Loucy (cell line): ENCODE measurements at regions not wholly inside any gene's neighbourhood (a gene's known extent, or its start where the extent isn't known, plus 50 kb on each side); places are given as distances from the start of the nearest gene placed in this dataset.

Source experiments
- H2AFZ ChIP-seq: fragments of 200-600 bp; sonication (generic); 2 replicates; pipeline ENCODE4 v1.6.0; 2016; ENCODE audit warnings: antibody characterized with exemption, mild to moderate bottlenecking, low read length, moderate library complexity
- H3F3A ChIP-seq: fragments of 200-600 bp; 2 replicates; pipeline ENCODE4 v1.6.0; 2016; ENCODE audit warnings: antibody characterized with exemption, low read depth, mild to moderate bottlenecking
- H3K27me3 ChIP-seq: fragments of 200-600 bp; sonication (generic); 2 replicates; pipeline ENCODE4 v1.6.1; 2014; ENCODE audit warnings: low read length, mild to moderate bottlenecking; ENCODE audit not compliant: insufficient read depth, poor library complexity, severe bottlenecking
- H3K36me3 ChIP-seq: fragments of 200-600 bp; sonication (generic); 2 replicates; pipeline ENCODE4 v1.6.1; 2016; ENCODE audit warnings: low read length; ENCODE audit not compliant: insufficient read depth
- H3K4me1 ChIP-seq: fragments of 200-600 bp; sonication (generic); 2 replicates; pipeline ENCODE4 v1.5.1; 2014; ENCODE audit warnings: low read length, mild to moderate bottlenecking; ENCODE audit not compliant: insufficient read depth, poor library complexity, severe bottlenecking
- H3K4me2 ChIP-seq: fragments of 200-600 bp; sonication (generic); 2 replicates; pipeline ENCODE4 v1.6.0; 2014; ENCODE audit warnings: antibody characterized with exemption, low read length, low read depth, mild to moderate bottlenecking; ENCODE audit not compliant: poor library complexity, severe bottlenecking
- H3K4me3 ChIP-seq: fragments of 200-600 bp; sonication (generic); 2 replicates; pipeline ENCODE4 v1.5.1; 2014; ENCODE audit warnings: low read length, mild to moderate bottlenecking, mixed read lengths; ENCODE audit not compliant: poor library complexity, severe bottlenecking
- H3K79me2 ChIP-seq: fragments of 200-600 bp; sonication (generic); 2 replicates; pipeline ENCODE4 v1.6.1; 2014; ENCODE audit warnings: low read length; ENCODE audit not compliant: insufficient read depth
- H3K9ac ChIP-seq: fragments of 200-600 bp; sonication (generic); 2 replicates; pipeline ENCODE4 v1.6.0; 2014; ENCODE audit warnings: mild to moderate bottlenecking, low read depth, low read length, moderate library complexity; ENCODE audit not compliant: poor library complexity, severe bottlenecking
- H3K9me2 ChIP-seq: fragments of 200-600 bp; sonication (generic); replicated peaks from 2 replicates; pipeline ENCODE4 v1.6.1; 2016; ENCODE audit warnings: low read depth, low read length, mixed read lengths
- H3K9me3 ChIP-seq: fragments of 200-600 bp; sonication (generic); 2 replicates; pipeline ENCODE4 v1.6.1; 2014; ENCODE audit warnings: mild to moderate bottlenecking, antibody characterized with exemption, low read length, low read depth; ENCODE audit not compliant: insufficient read depth
- H4K20me1 ChIP-seq: fragments of 200-600 bp; sonication (generic); 2 replicates; pipeline ENCODE4 v1.6.0; 2014; ENCODE audit warnings: antibody characterized with exemption, low read length, mild to moderate bottlenecking; ENCODE audit not compliant: insufficient read depth, poor library complexity, severe bottlenecking
- EZH2phosphoT487 ChIP-seq: fragments of 200-600 bp; IDR thresholded peaks from 2 replicates; pipeline ENCODE4 v1.6.1; 2018; ENCODE audit warnings: antibody characterized with exemption, mild to moderate bottlenecking, moderate library complexity, borderline replicate concordance
- TF ChIP-seq, protein P1 (sequence below): fragments of 200-600 bp; sonication (generic); conservative IDR thresholded peaks from 2 replicates; pipeline ENCODE4 v1.5.1; 2014; ENCODE audit warnings: mild to moderate bottlenecking, antibody characterized with exemption, low read length

DNA sequence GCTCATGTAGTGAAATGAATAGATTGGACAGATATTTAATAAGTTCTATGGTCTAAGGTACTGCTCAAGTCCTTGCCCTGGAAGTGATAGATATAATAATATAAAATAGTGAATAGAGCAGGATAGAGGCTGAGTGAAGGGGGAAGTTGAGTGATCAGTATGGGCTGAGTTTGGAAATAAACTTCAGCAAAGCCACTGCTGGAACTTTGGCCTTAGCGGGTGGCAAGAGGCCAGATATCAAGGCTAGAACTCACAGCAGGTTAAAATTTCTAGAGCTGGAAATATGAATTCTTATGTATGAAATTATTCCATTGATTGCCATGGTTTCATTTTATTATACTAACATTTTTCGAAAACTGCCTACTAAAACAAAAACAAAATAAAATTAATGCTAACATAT is 267.6 kb upstream of the DPH6 start:
- Histone ChIP-seq H3K9me3 (no peaks in the 10 kb centered on the region), H3K4me1 (no peaks in the 10 kb centered on the region), H3K79me2 (no peaks in the 10 kb centered on the region), H4K20me1 (no peaks in the 10 kb centered on the region), H3K4me2 (no peak overlapping the region), H3F3A (no peaks in the 10 kb centered on the region), H3K4me3 (no peak overlapping the region), H3K27me3 (no peaks in the 10 kb centered on the region), H2AFZ (no peak overlapping the region), H3K9ac (no peak overlapping the region), H3K9me2 (peaks cover 3% of the 10 kb centered on the region; the same call in 1 of the 2 replicates), H3K36me3 (no peaks in the 10 kb centered on the region)
- TF ChIP-seq EZH2phosphoT487, result no peak
- TF ChIP-seq, protein P1, sequence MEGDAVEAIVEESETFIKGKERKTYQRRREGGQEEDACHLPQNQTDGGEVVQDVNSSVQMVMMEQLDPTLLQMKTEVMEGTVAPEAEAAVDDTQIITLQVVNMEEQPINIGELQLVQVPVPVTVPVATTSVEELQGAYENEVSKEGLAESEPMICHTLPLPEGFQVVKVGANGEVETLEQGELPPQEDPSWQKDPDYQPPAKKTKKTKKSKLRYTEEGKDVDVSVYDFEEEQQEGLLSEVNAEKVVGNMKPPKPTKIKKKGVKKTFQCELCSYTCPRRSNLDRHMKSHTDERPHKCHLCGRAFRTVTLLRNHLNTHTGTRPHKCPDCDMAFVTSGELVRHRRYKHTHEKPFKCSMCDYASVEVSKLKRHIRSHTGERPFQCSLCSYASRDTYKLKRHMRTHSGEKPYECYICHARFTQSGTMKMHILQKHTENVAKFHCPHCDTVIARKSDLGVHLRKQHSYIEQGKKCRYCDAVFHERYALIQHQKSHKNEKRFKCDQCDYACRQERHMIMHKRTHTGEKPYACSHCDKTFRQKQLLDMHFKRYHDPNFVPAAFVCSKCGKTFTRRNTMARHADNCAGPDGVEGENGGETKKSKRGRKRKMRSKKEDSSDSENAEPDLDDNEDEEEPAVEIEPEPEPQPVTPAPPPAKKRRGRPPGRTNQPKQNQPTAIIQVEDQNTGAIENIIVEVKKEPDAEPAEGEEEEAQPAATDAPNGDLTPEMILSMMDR, result no peak

DNA sequence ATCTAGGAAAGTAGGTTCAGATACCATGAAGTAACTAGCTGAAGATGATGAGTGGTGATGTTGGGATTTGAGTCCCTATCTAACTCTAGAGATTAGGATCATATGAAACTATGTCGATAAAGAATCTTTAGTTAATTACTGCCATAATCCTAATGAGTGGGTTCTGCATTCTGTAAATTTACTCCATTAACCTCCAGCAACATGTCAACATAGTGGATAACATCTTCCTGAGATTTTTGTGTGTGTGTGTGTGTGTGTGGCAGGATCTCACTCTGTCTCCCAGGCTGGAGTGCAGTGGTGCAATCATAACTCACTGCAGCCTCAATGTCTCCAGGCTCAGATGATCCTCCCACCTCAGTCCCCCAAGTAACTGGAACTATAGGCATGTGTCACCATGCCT is 272.9 kb upstream of the DPH6 start:
- Histone ChIP-seq H3K27me3 (no peaks in the 10 kb centered on the region), H3K9ac (no peak overlapping the region), H3K9me3 (no peaks in the 10 kb centered on the region; the same call in 1 of the 2 replicates), H3K4me2 (no peak overlapping the region), H2AFZ (no peak overlapping the region), H4K20me1 (no peaks in the 10 kb centered on the region), H3K36me3 (no peaks in the 10 kb centered on the region), H3K4me1 (no peaks in the 10 kb centered on the region), H3K79me2 (no peaks in the 10 kb centered on the region), H3K9me2 (peaks cover 3% of the 10 kb centered on the region; the same call in 1 of the 2 replicates), H3F3A (no peaks in the 10 kb centered on the region), H3K4me3 (no peak overlapping the region)
- TF ChIP-seq, protein P1, result no peak
- no peak for TF ChIP-seq EZH2phosphoT487

DNA sequence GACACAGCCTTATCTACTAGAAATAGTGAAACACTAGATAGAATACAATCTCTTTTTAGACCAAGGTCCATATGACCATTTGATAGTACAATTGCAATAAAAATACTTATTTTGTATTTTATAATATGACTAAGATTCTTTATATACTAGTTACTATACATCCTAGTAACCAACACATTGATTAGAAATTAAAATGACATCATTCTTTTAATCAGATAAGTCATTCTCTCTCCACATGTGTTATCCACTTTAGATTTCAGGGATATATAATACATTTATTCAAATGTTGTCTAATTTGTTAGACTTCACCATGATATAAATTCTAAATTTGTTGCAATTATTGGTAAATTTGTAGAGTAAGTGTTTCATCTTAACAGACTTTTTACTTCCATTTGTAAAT is 276.2 kb upstream of the DPH6 start:
- Histone ChIP-seq H3K4me1 (no peaks in the 10 kb centered on the region), H2AFZ (no peak overlapping the region), H4K20me1 (no peaks in the 10 kb centered on the region), H3K4me3 (no peak overlapping the region), H3K9ac (no peak overlapping the region), H3K4me2 (no peak overlapping the region), H3K9me3 (no peaks in the 10 kb centered on the region; the same call in 1 of the 2 replicates), H3K79me2 (no peaks in the 10 kb centered on the region), H3F3A (no peaks in the 10 kb centered on the region), H3K36me3 (no peaks in the 10 kb centered on the region), H3K9me2 (no peaks in the 10 kb centered on the region), H3K27me3 (no peaks in the 10 kb centered on the region)
- no peak for TF ChIP-seq EZH2phosphoT487
- TF ChIP-seq, protein P1, result no peak
